ENCODE measurements at regions not wholly inside any gene's neighbourhood (a gene's known extent, or its start where the extent isn't known, plus 50 kb on each side); places are given as distances from the start of the nearest gene placed in this dataset.

GRCh38 chrX:39693298-39693697 lies 404.5 kb downstream of the BCOR start:
- TF ChIP-seq POLR2A (IDR thresholded peaks at IDR 0.05; ENCODE audit: low read depth, low read length) (no peak), POLR2AphosphoS5 (IDR thresholded peaks at IDR 0.05; ENCODE audit: low read depth, low read length) (no peak)

Measured in GM12892 (cell line).